MM.1S (cell line): ENCODE measurements at regions not wholly inside any gene's neighbourhood (a gene's known extent, or its start where the extent isn't known, plus 50 kb on each side); places are given as distances from the start of the nearest gene placed in this dataset.

Experiments
- DNase-seq: peaks from one replicate; pipeline ENCODE4 v3.0.0-alpha.2; 2015
- H2AFZ ChIP-seq: fragments of 300-600 bp; sonication (generic); 2 replicates; pipeline ENCODE4 v1.6.0; 2016; ENCODE audit warnings: antibody characterized with exemption, low read length
- H3F3A ChIP-seq: fragments of 300-600 bp; sonication (generic); 2 replicates; pipeline ENCODE4 v1.6.1; 2016; ENCODE audit warnings: mild to moderate bottlenecking, antibody characterized with exemption, low read length, moderate library complexity, mixed read lengths; ENCODE audit not compliant: insufficient read depth
- H3K27ac ChIP-seq: fragments of 300-600 bp; sonication (generic); 2 replicates; pipeline ENCODE4 v1.5.1; 2016; ENCODE audit warnings: mild to moderate bottlenecking, low read length
- H3K27me3 ChIP-seq: fragments of 300-600 bp; sonication (generic); replicated peaks from 2 replicates; pipeline ENCODE4 v1.6.0; 2016; ENCODE audit warnings: low read length; ENCODE audit not compliant: insufficient read depth
- H3K36me3 ChIP-seq: fragments of 300-600 bp; sonication (generic); replicated peaks from 2 replicates; pipeline ENCODE4 v1.6.1; 2016; ENCODE audit warnings: mild to moderate bottlenecking, low read length, mixed read lengths; ENCODE audit not compliant: insufficient read depth
- H3K4me1 ChIP-seq: fragments of 300-600 bp; sonication (generic); 2 replicates; pipeline ENCODE4 v1.6.1; 2016; ENCODE audit warnings: low read length, mixed read lengths
- H3K4me2 ChIP-seq: fragments of 300-600 bp; sonication (generic); 2 replicates; pipeline ENCODE4 v1.6.0; 2016; ENCODE audit warnings: low read depth, low read length
- H3K4me3 ChIP-seq: fragments of 300-600 bp; sonication (generic); 2 replicates; pipeline ENCODE4 v1.5.1; 2016; ENCODE audit warnings: low read length, mixed read lengths
- H3K79me2 ChIP-seq: fragments of 300-600 bp; sonication (generic); 2 replicates; pipeline ENCODE4 v1.6.1; 2016; ENCODE audit warnings: mixed run types, low read length, mixed read lengths
- H3K9ac ChIP-seq: fragments of 300-600 bp; sonication (generic); 2 replicates; pipeline ENCODE4 v1.6.1; 2016; ENCODE audit warnings: low read length, mixed read lengths
- H3K9me2 ChIP-seq: fragments of 300-600 bp; sonication (generic); replicated peaks from 2 replicates; pipeline ENCODE4 v1.6.1; 2016; ENCODE audit warnings: mild to moderate bottlenecking, low read length, mixed read lengths; ENCODE audit not compliant: insufficient read depth
- H3K9me3 ChIP-seq: fragments of 300-600 bp; sonication (generic); replicated peaks from 2 replicates; pipeline ENCODE4 v1.6.1; 2016; ENCODE audit warnings: mild to moderate bottlenecking, low read length, mixed read lengths; ENCODE audit not compliant: insufficient read depth
- H4K20me1 ChIP-seq: fragments of 300-600 bp; sonication (generic); 2 replicates; pipeline ENCODE4 v1.6.1; 2016; ENCODE audit warnings: mild to moderate bottlenecking, low read length, moderate library complexity, mixed read lengths; ENCODE audit not compliant: insufficient read depth
- CTCF ChIP-seq: fragments of 300-600 bp; sonication (generic); IDR thresholded peaks from 2 replicates; pipeline ENCODE4 v1.5.1; 2016; ENCODE audit warnings: antibody characterized with exemption, low read length, mixed read lengths
- EZH2 ChIP-seq: fragments of 300-600 bp; sonication (generic); optimal IDR thresholded peaks from 2 replicates; pipeline ENCODE3; 2017; ENCODE audit warnings: low read depth, mild to moderate bottlenecking, antibody characterized with exemption, low read length, mixed read lengths
- EZH2phosphoT487 ChIP-seq: fragments of 300-600 bp; sonication (generic); IDR thresholded peaks from 2 replicates; pipeline ENCODE4 v1.6.1; 2018; ENCODE audit warnings: antibody characterized with exemption, low read length

GRCh38 chr5:12175914-12176585 lies 271.8 kb upstream of the CTNND2 start:
- H3K4me3 ChIP-seq, result no peak overlapping the region
- no peak for DNase-seq
- H3K27ac ChIP-seq, result no peak overlapping the region
- TF ChIP-seq CTCF, result no peak
- no peak for TF ChIP-seq EZH2phosphoT487
- no peak for TF ChIP-seq EZH2
- H3K4me2 ChIP-seq, result no peak overlapping the region
- no peaks in the 10 kb centered on the region for H4K20me1 ChIP-seq
- H3K27me3 ChIP-seq, result no peaks in the 10 kb centered on the region
- no peaks in the 10 kb centered on the region for H3K4me1 ChIP-seq
- H3K36me3 ChIP-seq, result no peaks in the 10 kb centered on the region
- no peaks in the 10 kb centered on the region for H3K9me2 ChIP-seq
- no peaks in the 10 kb centered on the region for H3K79me2 ChIP-seq
- H3K9me3 ChIP-seq, result no peaks in the 10 kb centered on the region
- H2AFZ ChIP-seq, result no peak overlapping the region
- H3K9ac ChIP-seq, result no peak overlapping the region
- H3F3A ChIP-seq, result no peaks in the 10 kb centered on the region

- no peak overlapping the region for H3K4me3 ChIP-seq
- H3K27me3 ChIP-seq, result no peaks in the 10 kb centered on the region
- no peaks in the 10 kb centered on the region for H3K79me2 ChIP-seq
- DNase-seq, result no peak
- H3K4me1 ChIP-seq, result no peaks in the 10 kb centered on the region
- no peaks in the 10 kb centered on the region for H3K9me3 ChIP-seq
- H3K4me2 ChIP-seq, result no peak overlapping the region
- H2AFZ ChIP-seq, result no peak overlapping the region
- H3K9ac ChIP-seq, result no peak overlapping the region
- H3F3A ChIP-seq, result no peaks in the 10 kb centered on the region
- H3K27ac ChIP-seq, result no peak overlapping the region
- no peaks in the 10 kb centered on the region for H3K9me2 ChIP-seq
- H3K36me3 ChIP-seq, result no peaks in the 10 kb centered on the region
- TF ChIP-seq CTCF (no peak), EZH2phosphoT487 (no peak), EZH2 (no peak)
- no peaks in the 10 kb centered on the region for H4K20me1 ChIP-seq
Observed at GRCh38 chr5:12174734-12175133, 270.5 kb upstream of the CTNND2 start.

GRCh38 chr5:12169536-12169935 lies 265.3 kb upstream of the CTNND2 start:
- no peak overlapping the region for H3K27ac ChIP-seq

More at GRCh38 chr5:12169536-12169935, 265.3 kb upstream of the CTNND2 start:
- H3K9me2 ChIP-seq, result no peaks in the 10 kb centered on the region
- no peaks in the 10 kb centered on the region for H3K27me3 ChIP-seq
- no peak for DNase-seq
- no peak for TF ChIP-seq EZH2phosphoT487
- TF ChIP-seq EZH2, result no peak
- no peak for TF ChIP-seq CTCF
- H3K4me2 ChIP-seq, result no peak overlapping the region
- no peaks in the 10 kb centered on the region for H3K9me3 ChIP-seq
- no peaks in the 10 kb centered on the region for H3K36me3 ChIP-seq
- H3K4me3 ChIP-seq, result no peak overlapping the region
- no peak overlapping the region for H3K9ac ChIP-seq
- no peaks in the 10 kb centered on the region for H3F3A ChIP-seq
- no peaks in the 10 kb centered on the region for H3K4me1 ChIP-seq
- H3K79me2 ChIP-seq, result no peaks in the 10 kb centered on the region
- no peak overlapping the region for H2AFZ ChIP-seq
- no peaks in the 10 kb centered on the region for H4K20me1 ChIP-seq
